ENCODE measurements at regions not wholly inside any gene's neighbourhood (a gene's known extent, or its start where the extent isn't known, plus 50 kb on each side); places are given as distances from the start of the nearest gene placed in this dataset.

DNA sequence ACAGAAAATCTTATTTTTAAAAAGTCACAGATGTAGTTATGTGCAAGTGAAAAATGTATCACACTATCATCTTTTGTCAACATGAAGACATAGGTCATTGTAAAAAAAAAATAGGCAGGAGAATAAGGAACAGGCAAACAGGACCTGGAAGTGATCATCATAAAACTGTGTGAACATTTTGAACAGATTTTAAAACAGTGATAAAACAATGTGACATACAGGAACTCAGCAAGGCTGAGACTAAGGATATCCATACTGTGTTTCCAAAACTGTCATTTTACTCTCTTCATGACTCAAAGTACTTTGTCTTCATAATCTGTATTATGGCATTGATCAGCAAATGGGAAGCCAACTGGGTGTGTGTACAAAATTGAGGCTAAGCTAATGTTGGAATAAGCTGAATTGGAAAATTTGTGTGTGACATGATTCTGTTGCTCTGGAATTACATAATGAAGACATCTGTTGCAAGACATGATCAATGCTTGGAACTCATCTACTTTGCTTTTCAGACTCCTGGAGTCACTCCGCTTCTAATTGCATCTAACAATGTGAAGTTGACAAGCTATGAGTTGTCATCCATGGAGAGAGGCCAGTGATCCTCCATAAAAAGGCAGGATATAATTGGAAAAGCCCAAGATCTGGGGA is 978.7 kb upstream of the NUDT12 start:
- CTCF ChIA-PET: interaction anchor here (0.6 kb wide), 1 partner anchor 344 kb away, joined by 4 read pairs; no protein-coding TSS in a partner anchor
- no peaks in the 10 kb centered on the region for H3K4me1 ChIP-seq (ENCODE audit: control insufficient read depth, insufficient read depth, low read length)
- no peaks in the 10 kb centered on the region for H3K9me3 ChIP-seq (ENCODE audit: control insufficient read depth, insufficient read depth, low read depth, low read length)
- H3K36me3 ChIP-seq (ENCODE audit: control insufficient read depth in 2 of 2, insufficient read depth in 1 of 2, low read length in 2 of 2): no peaks in the 10 kb centered on the region
- H3K4me3 ChIP-seq (ENCODE audit: low read depth, low read length): no peak overlapping the region
- no peak overlapping the region for H3K27ac ChIP-seq (ENCODE audit: extremely low read depth, low read depth, low read length)
- no peak for TF ChIP-seq ZNF324 (tag by site-specific recombination; IDR thresholded peaks at IDR 0.05)
- TF ChIP-seq ZNF544 (tag by site-specific recombination; IDR thresholded peaks at IDR 0.05): no peak
- TF ChIP-seq, protein P1, sequence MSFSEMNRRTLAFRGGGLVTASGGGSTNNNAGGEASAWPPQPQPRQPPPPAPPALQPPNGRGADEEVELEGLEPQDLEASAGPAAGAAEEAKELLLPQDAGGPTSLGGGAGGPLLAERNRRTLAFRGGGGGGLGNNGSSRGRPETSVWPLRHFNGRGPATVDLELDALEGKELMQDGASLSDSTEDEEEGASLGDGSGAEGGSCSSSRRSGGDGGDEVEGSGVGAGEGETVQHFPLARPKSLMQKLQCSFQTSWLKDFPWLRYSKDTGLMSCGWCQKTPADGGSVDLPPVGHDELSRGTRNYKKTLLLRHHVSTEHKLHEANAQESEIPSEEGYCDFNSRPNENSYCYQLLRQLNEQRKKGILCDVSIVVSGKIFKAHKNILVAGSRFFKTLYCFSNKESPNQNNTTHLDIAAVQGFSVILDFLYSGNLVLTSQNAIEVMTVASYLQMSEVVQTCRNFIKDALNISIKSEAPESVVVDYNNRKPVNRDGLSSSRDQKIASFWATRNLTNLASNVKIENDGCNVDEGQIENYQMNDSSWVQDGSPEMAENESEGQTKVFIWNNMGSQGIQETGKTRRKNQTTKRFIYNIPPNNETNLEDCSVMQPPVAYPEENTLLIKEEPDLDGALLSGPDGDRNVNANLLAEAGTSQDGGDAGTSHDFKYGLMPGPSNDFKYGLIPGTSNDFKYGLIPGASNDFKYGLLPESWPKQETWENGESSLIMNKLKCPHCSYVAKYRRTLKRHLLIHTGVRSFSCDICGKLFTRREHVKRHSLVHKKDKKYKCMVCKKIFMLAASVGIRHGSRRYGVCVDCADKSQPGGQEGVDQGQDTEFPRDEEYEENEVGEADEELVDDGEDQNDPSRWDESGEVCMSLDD (tag by site-specific recombination; IDR thresholded peaks at IDR 0.05): no peak
- TF ChIP-seq ZNF830 (tag by site-specific recombination; IDR thresholded peaks at IDR 0.05; ENCODE audit: low read depth): no peak
- TF ChIP-seq ZNF248 (tag by site-specific recombination; IDR thresholded peaks at IDR 0.05): no peak
- TF ChIP-seq, protein P2, sequence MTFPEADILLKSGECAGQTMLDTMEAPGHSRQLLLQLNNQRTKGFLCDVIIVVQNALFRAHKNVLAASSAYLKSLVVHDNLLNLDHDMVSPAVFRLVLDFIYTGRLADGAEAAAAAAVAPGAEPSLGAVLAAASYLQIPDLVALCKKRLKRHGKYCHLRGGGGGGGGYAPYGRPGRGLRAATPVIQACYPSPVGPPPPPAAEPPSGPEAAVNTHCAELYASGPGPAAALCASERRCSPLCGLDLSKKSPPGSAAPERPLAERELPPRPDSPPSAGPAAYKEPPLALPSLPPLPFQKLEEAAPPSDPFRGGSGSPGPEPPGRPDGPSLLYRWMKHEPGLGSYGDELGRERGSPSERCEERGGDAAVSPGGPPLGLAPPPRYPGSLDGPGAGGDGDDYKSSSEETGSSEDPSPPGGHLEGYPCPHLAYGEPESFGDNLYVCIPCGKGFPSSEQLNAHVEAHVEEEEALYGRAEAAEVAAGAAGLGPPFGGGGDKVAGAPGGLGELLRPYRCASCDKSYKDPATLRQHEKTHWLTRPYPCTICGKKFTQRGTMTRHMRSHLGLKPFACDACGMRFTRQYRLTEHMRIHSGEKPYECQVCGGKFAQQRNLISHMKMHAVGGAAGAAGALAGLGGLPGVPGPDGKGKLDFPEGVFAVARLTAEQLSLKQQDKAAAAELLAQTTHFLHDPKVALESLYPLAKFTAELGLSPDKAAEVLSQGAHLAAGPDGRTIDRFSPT (tag by site-specific recombination; IDR thresholded peaks at IDR 0.05): no peak
- no peak for TF ChIP-seq ZNF266 (tag by site-specific recombination; IDR thresholded peaks at IDR 0.05; ENCODE audit: low read depth)
- TF ChIP-seq ZNF701 (tag by site-specific recombination; IDR thresholded peaks at IDR 0.05): no peak
- no peak for TF ChIP-seq ZNF530 (tag by site-specific recombination; IDR thresholded peaks at IDR 0.05; ENCODE audit: low read depth)
- TF ChIP-seq ZNF624 (tag by site-specific recombination; IDR thresholded peaks at IDR 0.05): no peak
- POLR2A ChIA-PET: no interaction called here

DNA sequence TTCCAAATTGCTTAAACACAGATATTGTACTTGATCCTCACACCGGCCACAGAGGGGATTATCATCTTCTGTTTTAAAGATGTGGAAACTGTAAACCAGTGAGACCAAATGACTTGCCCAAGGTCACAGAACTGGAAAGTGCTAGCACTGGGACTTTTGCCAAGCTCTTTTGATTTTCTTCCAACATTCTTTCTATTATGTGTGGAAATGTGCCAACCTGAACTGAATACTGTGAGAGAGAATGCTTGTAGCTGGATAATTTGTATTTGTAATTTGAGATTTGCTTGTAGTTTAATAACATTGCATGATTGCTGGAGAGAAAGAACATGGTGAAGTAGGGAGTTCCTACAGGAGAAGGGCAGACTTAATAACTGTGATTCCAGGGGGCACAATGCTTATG is 977.9 kb upstream of the NUDT12 start:
- H3K4me1 ChIP-seq (ENCODE audit: control insufficient read depth, insufficient read depth, low read length): no peaks in the 10 kb centered on the region
- no peak overlapping the region for H3K4me3 ChIP-seq (ENCODE audit: low read depth, low read length)
- ChIA-PET CTCF (no interaction called here), POLR2A (no interaction called here)
- H3K9me3 ChIP-seq (ENCODE audit: control insufficient read depth, insufficient read depth, low read depth, low read length): no peaks in the 10 kb centered on the region
- TF ChIP-seq ZNF138 (tag by site-specific recombination; IDR thresholded peaks at IDR 0.05; ENCODE audit: borderline replicate concordance): no peak
- no peak for TF ChIP-seq ZNF202 (tag by site-specific recombination; IDR thresholded peaks at IDR 0.05; ENCODE audit: borderline replicate concordance)
- TF ChIP-seq, protein P3, sequence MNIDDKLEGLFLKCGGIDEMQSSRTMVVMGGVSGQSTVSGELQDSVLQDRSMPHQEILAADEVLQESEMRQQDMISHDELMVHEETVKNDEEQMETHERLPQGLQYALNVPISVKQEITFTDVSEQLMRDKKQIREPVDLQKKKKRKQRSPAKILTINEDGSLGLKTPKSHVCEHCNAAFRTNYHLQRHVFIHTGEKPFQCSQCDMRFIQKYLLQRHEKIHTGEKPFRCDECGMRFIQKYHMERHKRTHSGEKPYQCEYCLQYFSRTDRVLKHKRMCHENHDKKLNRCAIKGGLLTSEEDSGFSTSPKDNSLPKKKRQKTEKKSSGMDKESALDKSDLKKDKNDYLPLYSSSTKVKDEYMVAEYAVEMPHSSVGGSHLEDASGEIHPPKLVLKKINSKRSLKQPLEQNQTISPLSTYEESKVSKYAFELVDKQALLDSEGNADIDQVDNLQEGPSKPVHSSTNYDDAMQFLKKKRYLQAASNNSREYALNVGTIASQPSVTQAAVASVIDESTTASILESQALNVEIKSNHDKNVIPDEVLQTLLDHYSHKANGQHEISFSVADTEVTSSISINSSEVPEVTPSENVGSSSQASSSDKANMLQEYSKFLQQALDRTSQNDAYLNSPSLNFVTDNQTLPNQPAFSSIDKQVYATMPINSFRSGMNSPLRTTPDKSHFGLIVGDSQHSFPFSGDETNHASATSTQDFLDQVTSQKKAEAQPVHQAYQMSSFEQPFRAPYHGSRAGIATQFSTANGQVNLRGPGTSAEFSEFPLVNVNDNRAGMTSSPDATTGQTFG (tag by site-specific recombination; IDR thresholded peaks at IDR 0.05; ENCODE audit: borderline replicate concordance): no peak
- no peak for TF ChIP-seq ZNF473 (tag by site-specific recombination; IDR thresholded peaks at IDR 0.05)
- no peak for TF ChIP-seq ZNF626 (tag by site-specific recombination; IDR thresholded peaks at IDR 0.05)
- no peak for TF ChIP-seq ZNF221 (tag by site-specific recombination; IDR thresholded peaks at IDR 0.05; ENCODE audit: borderline replicate concordance)
- TF ChIP-seq GLI4 (tag by site-specific recombination; IDR thresholded peaks at IDR 0.05): no peak
- TF ChIP-seq KLF8 (tag by site-specific recombination; IDR thresholded peaks at IDR 0.05): no peak
- TF ChIP-seq ZNF830 (tag by site-specific recombination; IDR thresholded peaks at IDR 0.05; ENCODE audit: low read depth): no peak
- no peak for TF ChIP-seq ZNF146 (tag by site-specific recombination; IDR thresholded peaks at IDR 0.05)
- no peak for TF ChIP-seq ZNF366 (tag by site-specific recombination; conservative IDR thresholded peaks at IDR 0.05)
- TF ChIP-seq KLF7 (tag by site-specific recombination; IDR thresholded peaks at IDR 0.05; ENCODE audit: borderline replicate concordance): no peak
- TF ChIP-seq, protein P1 (tag by site-specific recombination; IDR thresholded peaks at IDR 0.05): no peak
- no peak overlapping the region for H3K27ac ChIP-seq (ENCODE audit: extremely low read depth, low read depth, low read length)
- no peaks in the 10 kb centered on the region for H3K36me3 ChIP-seq (ENCODE audit: control insufficient read depth in 2 of 2, insufficient read depth in 1 of 2, low read length in 2 of 2)

All from HEK293 (cell line).